B cell (primary cell): ENCODE measurements at regions not wholly inside any gene's neighbourhood (a gene's known extent, or its start where the extent isn't known, plus 50 kb on each side); places are given as distances from the start of the nearest gene placed in this dataset.

Experiments
- ATAC-seq: fragments of 200-7000 bp; cut with Tn5 transposase; one replicate; pipeline ENCODE4 v1.10.0; 2021; ENCODE audit warnings: low read depth, mild to moderate bottlenecking, moderate number of reproducible peaks, moderate library complexity
- CTCF ChIA-PET: fragments of 350-600 bp; sonication (Branson Sonifier 250); formaldehyde crosslinking; loops from one replicate; lab custom pipeline; 2021; ENCODE audit warnings: antibody characterized with exemption, inconsistent platforms; lab: Charles Lee
- POLR2A ChIA-PET: fragments of 350-600 bp; sonication (Branson Sonifier 250); formaldehyde crosslinking; loops from one replicate; lab custom pipeline; 2021; ENCODE audit warnings: antibody characterized with exemption; lab: Charles Lee
- DNase-seq: peaks from one replicate; pipeline ENCODE4 v3.0.0; 2013
- H2AFZ ChIP-seq: 2 replicates; pipeline ENCODE4 v1.6.1; 2012; ENCODE audit warnings: mild to moderate bottlenecking, low read depth, low read length; ENCODE audit not compliant: insufficient read depth, poor library complexity, severe bottlenecking
- H3K27ac ChIP-seq, 2 donors: 1 replicate in 1 of 2; 2 replicates in 1 of 2; pipeline ENCODE4 v1.5.1; 2012 to 2013; ENCODE audit warnings: low read length in 2 of 2, mild to moderate bottlenecking in 2 of 2, moderate library complexity in 1 of 2
- H3K27me3 ChIP-seq, 4 experiments: fragments of 200-600 bp in 1 of 4; sonication (generic) in 1 of 4; replicated peaks in 1 of 4; 1 replicate in 2 of 4; 2 replicates in 2 of 4; pipeline versions ENCODE4 v1.6.1 to v1.7.0; 2013 to 2016; ENCODE audit warnings: low read length in 3 of 4, mild to moderate bottlenecking in 2 of 4, mixed read lengths in 1 of 4, moderate library complexity in 1 of 4; ENCODE audit not compliant: insufficient read depth in 4 of 4, control insufficient read depth in 3 of 4; ENCODE audit errors: control extremely low read depth in 1 of 4
- H3K36me3 ChIP-seq, 2 experiments: replicated peaks in 1 of 2; 1 replicate in 1 of 2; 2 replicates in 1 of 2; pipeline versions ENCODE4 v1.6.1 to v1.7.1; 2013; ENCODE audit warnings: low read length in 1 of 2; ENCODE audit not compliant: insufficient read depth in 2 of 2, control insufficient read depth in 1 of 2; ENCODE audit errors: control extremely low read depth in 1 of 2, extremely low read depth in 1 of 2
- H3K4me1 ChIP-seq, 2 donors: fragments of 200-600 bp in 1 of 2; sonication (generic) in 1 of 2; 1 replicate in 1 of 2; 2 replicates in 1 of 2; pipeline versions ENCODE4 v1.5.1 to v1.6.1; 2013 to 2017; ENCODE audit warnings: low read length in 2 of 2; ENCODE audit not compliant: control insufficient read depth in 2 of 2, insufficient read depth in 2 of 2
- H3K4me2 ChIP-seq: replicated peaks from 2 replicates; pipeline ENCODE3; 2012; ENCODE audit warnings: mild to moderate bottlenecking, low read depth, low read length; ENCODE audit not compliant: poor library complexity, severe bottlenecking
- H3K4me3 ChIP-seq, 5 experiments: fragments of 200-600 bp in 1 of 5; sonication (generic) in 1 of 5; 1 replicate in 3 of 5; 2 replicates in 2 of 5; pipeline versions ENCODE4 v1.5.1 to v1.7.0; 2011 to 2016; ENCODE audit warnings: low read length in 4 of 5, mild to moderate bottlenecking in 4 of 5, low read depth in 2 of 5, control low read depth in 1 of 5, moderate library complexity in 1 of 5; ENCODE audit not compliant: insufficient read depth in 1 of 5; ENCODE audit errors: control extremely low read depth in 1 of 5, extremely low read depth in 1 of 5
- H3K79me2 ChIP-seq: fragments of 200-600 bp; sonication (generic); one replicate; pipeline ENCODE4 v1.6.0; 2016; ENCODE audit warnings: low read length; ENCODE audit not compliant: control insufficient read depth, insufficient read depth
- H3K9ac ChIP-seq: fragments of 200-600 bp; sonication (generic); 2 replicates; pipeline ENCODE4 v1.6.1; 2017; ENCODE audit warnings: mild to moderate bottlenecking, low read length, moderate library complexity
- H3K9me3 ChIP-seq, 3 donors: one replicate each; pipeline versions ENCODE4 v1.6.1 to v1.7.1; 2013; ENCODE audit warnings: low read length in 2 of 3; ENCODE audit not compliant: control insufficient read depth in 2 of 3, insufficient read depth in 1 of 3; ENCODE audit errors: control extremely low read depth in 1 of 3
- H4K20me1 ChIP-seq: 2 replicates; pipeline ENCODE4 v1.6.0; 2012; ENCODE audit warnings: mild to moderate bottlenecking, low read length; ENCODE audit not compliant: insufficient read depth, control insufficient read depth, poor library complexity, severe bottlenecking
- H3K27ac Mint-ChIP-seq: one replicate; pipeline ENCODE4 v1.8.0; 2021; ENCODE audit warnings: mixed read lengths
- H3K27me3 Mint-ChIP-seq: one replicate; pipeline ENCODE4 v1.8.0; 2021; ENCODE audit warnings: mixed read lengths
- H3K4me1 Mint-ChIP-seq: one replicate; pipeline ENCODE4 v1.8.0; 2021; ENCODE audit warnings: mixed read lengths
- H3K4me3 Mint-ChIP-seq: one replicate; pipeline ENCODE4 v1.8.0; 2021; ENCODE audit warnings: mixed read lengths
- H3K9me3 Mint-ChIP-seq: one replicate; pipeline ENCODE4 v1.8.0; 2022; ENCODE audit warnings: mixed read lengths; ENCODE audit not compliant: insufficient read depth
- EZH2 ChIP-seq: IDR thresholded peaks from 2 replicates; pipeline ENCODE4 v1.6.1; 2012; ENCODE audit warnings: borderline replicate concordance, low read depth, mild to moderate bottlenecking, moderate library complexity, low read length; ENCODE audit not compliant: insufficient read depth, poor library complexity, severe bottlenecking
- WGBS: methylation state at CpG from one replicate; pipeline ENCODE4 v1.1.5; 2013; ENCODE audit warnings: missing lambda C conversion rate; ENCODE audit not compliant: insufficient coverage; 5-methylcytosine and 5-hydroxymethylcytosine counted together
- intact Hi-C: fragments of 100-400 bp; cut with micrococcal nuclease; formaldehyde crosslinking; loops from one replicate; pipeline ENCODE4 v1.10.0; 2022
- TF ChIP-seq, protein P1 (sequence below): fragments of 200-600 bp; IDR thresholded peaks from one replicate; pipeline ENCODE4 v1.8.0; 2022; ENCODE audit warnings: antibody characterized with exemption, mild to moderate bottlenecking

DNA sequence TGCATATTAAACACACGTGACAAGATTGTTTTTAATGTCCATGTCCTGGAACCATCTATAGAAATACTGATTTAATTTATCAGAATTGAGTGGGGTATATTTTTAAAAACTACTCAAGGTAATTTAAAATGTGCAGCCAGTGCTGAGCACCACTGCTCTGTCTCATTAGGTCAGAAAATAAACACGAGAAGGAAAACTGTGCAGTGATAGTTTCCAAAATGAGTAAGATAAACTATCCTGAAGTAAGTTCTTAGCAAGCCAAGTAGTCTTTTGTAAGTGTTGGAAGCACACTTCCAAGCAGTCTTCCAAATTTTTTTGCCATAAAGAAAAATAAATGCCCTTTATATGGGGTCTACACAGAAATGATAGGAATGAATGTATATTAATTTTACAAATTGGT lies 93.8 kb upstream of the DNAJC10 start:
- H3K27me3 ChIP-seq, result no peaks in the 10 kb centered on the region
- Mint-ChIP-seq H3K27me3 (peaks cover 12% of the 10 kb centered on the region), H3K9me3 (no peaks in the 10 kb centered on the region), H3K27ac (no peak overlapping the region), H3K4me3 (no peak overlapping the region), H3K4me1 (no peaks in the 10 kb centered on the region)
- H3K9me3 ChIP-seq, result no peaks in the 10 kb centered on the region
- 100% methylated on average over 1 of the region's 2 CpGs for WGBS
- no peak overlapping the region for H2AFZ ChIP-seq
- H3K36me3 ChIP-seq, result no peaks in the 10 kb centered on the region
- intact Hi-C loops, result no loop called here
- H3K9ac ChIP-seq, result no peak overlapping the region
- H3K27ac ChIP-seq, result no peak overlapping the region
- H4K20me1 ChIP-seq, result no peaks in the 10 kb centered on the region
- TF ChIP-seq, protein P1, sequence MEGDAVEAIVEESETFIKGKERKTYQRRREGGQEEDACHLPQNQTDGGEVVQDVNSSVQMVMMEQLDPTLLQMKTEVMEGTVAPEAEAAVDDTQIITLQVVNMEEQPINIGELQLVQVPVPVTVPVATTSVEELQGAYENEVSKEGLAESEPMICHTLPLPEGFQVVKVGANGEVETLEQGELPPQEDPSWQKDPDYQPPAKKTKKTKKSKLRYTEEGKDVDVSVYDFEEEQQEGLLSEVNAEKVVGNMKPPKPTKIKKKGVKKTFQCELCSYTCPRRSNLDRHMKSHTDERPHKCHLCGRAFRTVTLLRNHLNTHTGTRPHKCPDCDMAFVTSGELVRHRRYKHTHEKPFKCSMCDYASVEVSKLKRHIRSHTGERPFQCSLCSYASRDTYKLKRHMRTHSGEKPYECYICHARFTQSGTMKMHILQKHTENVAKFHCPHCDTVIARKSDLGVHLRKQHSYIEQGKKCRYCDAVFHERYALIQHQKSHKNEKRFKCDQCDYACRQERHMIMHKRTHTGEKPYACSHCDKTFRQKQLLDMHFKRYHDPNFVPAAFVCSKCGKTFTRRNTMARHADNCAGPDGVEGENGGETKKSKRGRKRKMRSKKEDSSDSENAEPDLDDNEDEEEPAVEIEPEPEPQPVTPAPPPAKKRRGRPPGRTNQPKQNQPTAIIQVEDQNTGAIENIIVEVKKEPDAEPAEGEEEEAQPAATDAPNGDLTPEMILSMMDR, result no peak
- no peak for TF ChIP-seq EZH2
- ATAC-seq (no peak), DNase-seq (no peak)
- no peaks in the 10 kb centered on the region for H3K4me1 ChIP-seq
- CTCF ChIA-PET, result no interaction called here
- no peak overlapping the region for H3K4me3 ChIP-seq
- H3K79me2 ChIP-seq, result no peaks in the 10 kb centered on the region
- POLR2A ChIA-PET, result no interaction called here
- H3K4me2 ChIP-seq, result no peak overlapping the region

DNA sequence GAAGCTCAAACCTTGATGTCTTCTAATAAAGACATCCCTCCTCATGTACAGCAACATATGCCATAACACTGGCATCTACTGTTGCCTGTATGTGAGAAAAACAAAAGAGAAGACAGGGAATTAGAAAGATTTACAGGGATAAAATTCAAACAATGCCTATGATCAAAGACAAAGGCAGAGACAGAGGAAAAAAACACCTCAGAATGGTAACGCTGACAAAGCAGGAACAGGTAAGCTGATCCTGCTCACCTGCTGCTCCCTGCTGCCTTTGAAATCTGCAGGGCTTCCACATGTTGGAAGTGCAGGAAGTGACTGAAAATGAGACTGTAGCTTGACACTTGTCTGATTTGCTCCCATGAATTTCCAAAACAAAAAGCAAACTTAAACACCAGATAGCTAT lies 90.2 kb upstream of the DNAJC10 start:
- H3K4me3 ChIP-seq, result no peak overlapping the region
- H3K36me3 ChIP-seq, result no peaks in the 10 kb centered on the region
- H3K27me3 ChIP-seq, result peaks cover 0 to 4% (median 0%) of the 10 kb centered on the region in 4 experiments
- no peak for TF ChIP-seq EZH2
- TF ChIP-seq, protein P1, result no peak
- no peak overlapping the region for H3K4me2 ChIP-seq
- no peaks in the 10 kb centered on the region for H3K79me2 ChIP-seq
- H3K27me3 Mint-ChIP-seq, result peaks cover 14% of the 10 kb centered on the region
- no peaks in the 10 kb centered on the region for H3K4me1 ChIP-seq
- no peaks in the 10 kb centered on the region for H4K20me1 ChIP-seq
- H3K9ac ChIP-seq, result no peak overlapping the region
- no peaks in the 10 kb centered on the region for H3K4me1 Mint-ChIP-seq
- ChIA-PET POLR2A (no interaction called here), CTCF (no interaction called here)
- H3K9me3 ChIP-seq, result no peaks in the 10 kb centered on the region
- H3K4me3 Mint-ChIP-seq, result no peak overlapping the region
- ATAC-seq, result no peak
- H3K9me3 Mint-ChIP-seq, result no peaks in the 10 kb centered on the region
- no peak overlapping the region for H3K27ac ChIP-seq
- 100% methylated on average over 1 of the region's 1 CpG for WGBS
- intact Hi-C loops, result no loop called here
- no peak for DNase-seq
- no peak overlapping the region for H3K27ac Mint-ChIP-seq
- H2AFZ ChIP-seq, result no peak overlapping the region
